ENCODE measurements at regions not wholly inside any gene's neighbourhood (a gene's known extent, or its start where the extent isn't known, plus 50 kb on each side); places are given as distances from the start of the nearest gene placed in this dataset.
A peak's percentile ranks its signal among the peaks of the same experiment; 100 is the strongest.

DNA sequence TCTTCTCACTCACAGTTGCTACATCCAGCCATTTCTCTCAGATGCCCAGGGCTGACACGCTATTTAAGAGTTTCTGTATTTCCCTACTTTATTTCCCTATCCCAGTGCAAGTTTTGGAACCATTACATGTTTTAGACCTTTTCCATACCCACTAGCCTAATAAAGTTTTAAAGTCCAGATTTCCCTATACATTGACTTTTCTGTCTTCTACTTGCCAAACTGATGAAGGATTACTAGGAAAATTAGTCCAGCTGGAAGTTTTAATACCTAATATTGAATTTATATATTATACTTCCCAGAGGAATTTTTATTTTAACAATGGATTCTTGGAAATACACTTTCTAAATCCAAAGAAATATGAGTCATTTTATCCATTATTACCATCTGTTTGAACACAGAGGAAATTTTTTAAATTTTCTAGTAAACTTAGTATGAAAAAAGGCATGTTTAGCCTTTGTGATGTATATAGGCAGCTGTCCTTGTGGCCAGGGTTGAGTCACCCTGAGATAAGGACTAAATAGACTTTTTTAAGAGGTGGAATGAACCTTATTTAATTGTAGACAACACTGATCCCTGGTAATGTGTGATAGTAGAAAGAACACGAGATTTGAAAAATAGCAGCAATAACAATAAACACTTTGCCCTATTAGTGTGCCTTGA is 205.0 kb downstream of the TFEC start:
- no peak overlapping the region for H3K4me3 Mint-ChIP-seq
- no peaks in the 10 kb centered on the region for H3K36me3 ChIP-seq (ENCODE audit: insufficient read depth)
- H2AFZ ChIP-seq = no peak overlapping the region
- H3F3A ChIP-seq (replicated peaks; ENCODE audit: low read depth) = no peaks in the 10 kb centered on the region
- no peaks in the 10 kb centered on the region for H4K20me1 ChIP-seq (replicated peaks; ENCODE audit: insufficient read depth)
- no peak overlapping the region for H3K27ac ChIP-seq (ENCODE audit: low read depth)
- peaks cover 3% of the 10 kb centered on the region; the same call in 1 of the 3 replicates for H3K36me3 Mint-ChIP-seq (ENCODE audit: low read depth)
- no peaks in the 10 kb centered on the region for H3K9me2 ChIP-seq (ENCODE audit: insufficient read depth)
- H3K4me1 Mint-ChIP-seq = peaks cover 18% of the 10 kb centered on the region
- H3K27ac Mint-ChIP-seq = peak overlapping the region; percentile 81; the same call in 1 of the 2 replicates
- no peaks in the 10 kb centered on the region for H3K79me2 ChIP-seq (replicated peaks; ENCODE audit: insufficient read depth)
- H3K27me3 Mint-ChIP-seq (ENCODE audit: insufficient read depth, low read depth, poor library complexity) = peaks cover 3% of the 10 kb centered on the region
- no peaks in the 10 kb centered on the region for H3K9me3 Mint-ChIP-seq
- H3K4me2 ChIP-seq = 0 out of 2 replicates have a peak overlapping the region, but pooled peaks have one; percentile 9
- peaks cover 11% of the 10 kb centered on the region for H3K4me1 ChIP-seq (ENCODE audit: insufficient read depth)
- H3K27me3 ChIP-seq (ENCODE audit: insufficient read depth) = no peaks in the 10 kb centered on the region
- no peak for ATAC-seq
- DNase-seq (ENCODE audit: low spot score) = no peak
- no peak overlapping the region for H3K4me3 ChIP-seq
- TF ChIP-seq, protein P1, sequence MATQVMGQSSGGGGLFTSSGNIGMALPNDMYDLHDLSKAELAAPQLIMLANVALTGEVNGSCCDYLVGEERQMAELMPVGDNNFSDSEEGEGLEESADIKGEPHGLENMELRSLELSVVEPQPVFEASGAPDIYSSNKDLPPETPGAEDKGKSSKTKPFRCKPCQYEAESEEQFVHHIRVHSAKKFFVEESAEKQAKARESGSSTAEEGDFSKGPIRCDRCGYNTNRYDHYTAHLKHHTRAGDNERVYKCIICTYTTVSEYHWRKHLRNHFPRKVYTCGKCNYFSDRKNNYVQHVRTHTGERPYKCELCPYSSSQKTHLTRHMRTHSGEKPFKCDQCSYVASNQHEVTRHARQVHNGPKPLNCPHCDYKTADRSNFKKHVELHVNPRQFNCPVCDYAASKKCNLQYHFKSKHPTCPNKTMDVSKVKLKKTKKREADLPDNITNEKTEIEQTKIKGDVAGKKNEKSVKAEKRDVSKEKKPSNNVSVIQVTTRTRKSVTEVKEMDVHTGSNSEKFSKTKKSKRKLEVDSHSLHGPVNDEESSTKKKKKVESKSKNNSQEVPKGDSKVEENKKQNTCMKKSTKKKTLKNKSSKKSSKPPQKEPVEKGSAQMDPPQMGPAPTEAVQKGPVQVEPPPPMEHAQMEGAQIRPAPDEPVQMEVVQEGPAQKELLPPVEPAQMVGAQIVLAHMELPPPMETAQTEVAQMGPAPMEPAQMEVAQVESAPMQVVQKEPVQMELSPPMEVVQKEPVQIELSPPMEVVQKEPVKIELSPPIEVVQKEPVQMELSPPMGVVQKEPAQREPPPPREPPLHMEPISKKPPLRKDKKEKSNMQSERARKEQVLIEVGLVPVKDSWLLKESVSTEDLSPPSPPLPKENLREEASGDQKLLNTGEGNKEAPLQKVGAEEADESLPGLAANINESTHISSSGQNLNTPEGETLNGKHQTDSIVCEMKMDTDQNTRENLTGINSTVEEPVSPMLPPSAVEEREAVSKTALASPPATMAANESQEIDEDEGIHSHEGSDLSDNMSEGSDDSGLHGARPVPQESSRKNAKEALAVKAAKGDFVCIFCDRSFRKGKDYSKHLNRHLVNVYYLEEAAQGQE (IDR thresholded peaks at IDR 0.05; ENCODE audit: unreplicated experiment) = no peak
- TF ChIP-seq EZH2 (IDR thresholded peaks at IDR 0.05; ENCODE audit: low read depth, unreplicated experiment) = no peak
- TF ChIP-seq ZNF114 (CRISPR knock-in tag; IDR thresholded peaks at IDR 0.05) = no peak
- no peak for TF ChIP-seq CREB1 (CRISPR knock-in tag; IDR thresholded peaks at IDR 0.05; ENCODE audit: low read depth)
- TF ChIP-seq ZNF331 (CRISPR knock-in tag; IDR thresholded peaks at IDR 0.05; ENCODE audit: low read depth) = no peak
- no peak for TF ChIP-seq STAT1 (IDR thresholded peaks at IDR 0.05; ENCODE audit: unreplicated experiment)
- TF ChIP-seq, protein P2, sequence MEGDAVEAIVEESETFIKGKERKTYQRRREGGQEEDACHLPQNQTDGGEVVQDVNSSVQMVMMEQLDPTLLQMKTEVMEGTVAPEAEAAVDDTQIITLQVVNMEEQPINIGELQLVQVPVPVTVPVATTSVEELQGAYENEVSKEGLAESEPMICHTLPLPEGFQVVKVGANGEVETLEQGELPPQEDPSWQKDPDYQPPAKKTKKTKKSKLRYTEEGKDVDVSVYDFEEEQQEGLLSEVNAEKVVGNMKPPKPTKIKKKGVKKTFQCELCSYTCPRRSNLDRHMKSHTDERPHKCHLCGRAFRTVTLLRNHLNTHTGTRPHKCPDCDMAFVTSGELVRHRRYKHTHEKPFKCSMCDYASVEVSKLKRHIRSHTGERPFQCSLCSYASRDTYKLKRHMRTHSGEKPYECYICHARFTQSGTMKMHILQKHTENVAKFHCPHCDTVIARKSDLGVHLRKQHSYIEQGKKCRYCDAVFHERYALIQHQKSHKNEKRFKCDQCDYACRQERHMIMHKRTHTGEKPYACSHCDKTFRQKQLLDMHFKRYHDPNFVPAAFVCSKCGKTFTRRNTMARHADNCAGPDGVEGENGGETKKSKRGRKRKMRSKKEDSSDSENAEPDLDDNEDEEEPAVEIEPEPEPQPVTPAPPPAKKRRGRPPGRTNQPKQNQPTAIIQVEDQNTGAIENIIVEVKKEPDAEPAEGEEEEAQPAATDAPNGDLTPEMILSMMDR (conservative IDR thresholded peaks at IDR 0.05; ENCODE audit: low read depth in 2 of 2) = no peak

DNA sequence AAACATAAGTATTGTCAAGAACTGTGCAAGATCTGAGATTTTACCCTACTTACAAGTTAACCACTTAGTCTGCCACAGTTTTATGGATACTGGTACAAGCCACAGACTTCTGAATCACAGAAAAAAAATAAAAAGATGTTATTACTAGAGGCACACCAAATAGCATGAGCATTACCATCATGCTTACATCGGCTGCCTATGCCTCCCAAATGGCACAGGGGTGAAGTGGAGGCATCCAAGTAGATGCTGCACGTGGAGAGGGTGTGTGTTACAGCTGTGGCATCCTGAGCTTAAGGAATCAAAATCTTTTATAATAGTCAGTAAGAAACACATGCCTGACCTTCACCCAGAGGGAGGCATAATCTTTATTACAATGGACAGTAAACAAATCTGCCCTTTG is 207.8 kb downstream of the TFEC start:
- Histone ChIP-seq H4K20me1 (replicated peaks; ENCODE audit: insufficient read depth) (no peaks in the 10 kb centered on the region), H3K9me2 (ENCODE audit: insufficient read depth) (no peaks in the 10 kb centered on the region), H3K4me3 (no peak overlapping the region), H3K36me3 (ENCODE audit: insufficient read depth) (no peaks in the 10 kb centered on the region), H3K27ac (ENCODE audit: low read depth) (no peak overlapping the region), H2AFZ (no peak overlapping the region), H3K27me3 (ENCODE audit: insufficient read depth) (no peaks in the 10 kb centered on the region), H3K79me2 (replicated peaks; ENCODE audit: insufficient read depth) (no peaks in the 10 kb centered on the region), H3K4me2 (no peak overlapping the region), H3K4me1 (ENCODE audit: insufficient read depth) (peaks cover 12% of the 10 kb centered on the region), H3F3A (replicated peaks; ENCODE audit: low read depth) (no peaks in the 10 kb centered on the region)
- H3K4me3 Mint-ChIP-seq = no peak overlapping the region
- H3K27ac Mint-ChIP-seq = no peak overlapping the region
- no peaks in the 10 kb centered on the region; the same call in 2 of the 3 replicates for H3K36me3 Mint-ChIP-seq (ENCODE audit: low read depth)
- peaks cover 26% of the 10 kb centered on the region for H3K4me1 Mint-ChIP-seq
- H3K27me3 Mint-ChIP-seq (ENCODE audit: insufficient read depth, low read depth, poor library complexity) = peaks cover 3% of the 10 kb centered on the region
- ATAC-seq (no peak), DNase-seq (ENCODE audit: low spot score) (no peak)
- no peaks in the 10 kb centered on the region for H3K9me3 Mint-ChIP-seq
- TF ChIP-seq EZH2phosphoT487 (IDR thresholded peaks at IDR 0.05; ENCODE audit: unreplicated experiment) = no peak
- TF ChIP-seq, protein P1 (IDR thresholded peaks at IDR 0.05; ENCODE audit: unreplicated experiment) = no peak
